ENCODE measurements at regions not wholly inside any gene's neighbourhood (a gene's known extent, or its start where the extent isn't known, plus 50 kb on each side); places are given as distances from the start of the nearest gene placed in this dataset.

GRCh38 chr1:48051466-48052126 is 54.4 kb upstream of the TRABD2B start:
- Histone ChIP-seq H3K4me1 (ENCODE audit: control insufficient read depth in 2 of 2, insufficient read depth in 2 of 2, low read length in 2 of 2) (no peaks in the 10 kb centered on the region), H3K9ac (ENCODE audit: low read length) (no peak overlapping the region), H4K20me1 (ENCODE audit: control insufficient read depth, insufficient read depth, low read length, poor library complexity, severe bottlenecking) (no peaks in the 10 kb centered on the region), H3K9me3 (ENCODE audit: control extremely low read depth in 1 of 3, control insufficient read depth in 2 of 3, insufficient read depth in 1 of 3, low read length in 2 of 3) (no peaks in the 10 kb centered on the region), H3K79me2 (ENCODE audit: control insufficient read depth, insufficient read depth, low read length) (no peaks in the 10 kb centered on the region), H3K27ac (ENCODE audit: low read length in 2 of 2) (no peak overlapping the region), H3K36me3 (replicated peaks in 1 of 2; ENCODE audit: control extremely low read depth in 1 of 2, control insufficient read depth in 1 of 2, extremely low read depth in 1 of 2, insufficient read depth in 2 of 2, low read length in 1 of 2) (no peaks in the 10 kb centered on the region), H3K4me2 (replicated peaks; ENCODE audit: low read depth, low read length, poor library complexity, severe bottlenecking) (no peak overlapping the region), H3K4me3 (ENCODE audit: control extremely low read depth in 1 of 5, extremely low read depth in 1 of 5, insufficient read depth in 1 of 5, low read depth in 2 of 5, low read length in 4 of 5) (no peak overlapping the region), H2AFZ (ENCODE audit: insufficient read depth, low read depth, low read length, poor library complexity, severe bottlenecking) (no peak overlapping the region), H3K27me3 (replicated peaks in 1 of 4; ENCODE audit: control extremely low read depth in 1 of 4, control insufficient read depth in 3 of 4, insufficient read depth in 4 of 4, low read length in 3 of 4) (peaks cover 0 to 5% (median 0%) of the 10 kb centered on the region in 4 experiments)
- H3K9me3 Mint-ChIP-seq (ENCODE audit: insufficient read depth): no peaks in the 10 kb centered on the region
- H3K4me1 Mint-ChIP-seq: no peaks in the 10 kb centered on the region
- TF ChIP-seq CTCF (IDR thresholded peaks at IDR 0.05) (no peak), EZH2 (IDR thresholded peaks at IDR 0.05; ENCODE audit: borderline replicate concordance, insufficient read depth, low read depth, low read length, poor library complexity, severe bottlenecking) (no peak)
- no peak overlapping the region for H3K4me3 Mint-ChIP-seq
- ATAC-seq (ENCODE audit: low read depth) (no peak), DNase-seq (no peak)
- CTCF ChIA-PET: no interaction called here
- peaks cover 19% of the 10 kb centered on the region for H3K27me3 Mint-ChIP-seq
- intact Hi-C loops (cut with micrococcal nuclease): no loop called here
- POLR2A ChIA-PET: no interaction called here
- 33% methylated on average over 1 of the region's 5 CpGs for WGBS (ENCODE audit: insufficient coverage)
- H3K27ac Mint-ChIP-seq: no peak overlapping the region

- H3K27me3 Mint-ChIP-seq: peaks cover 17% of the 10 kb centered on the region
- WGBS (ENCODE audit: insufficient coverage): 81% methylated on average over 3 of the region's 8 CpGs
- no peak overlapping the region for H3K4me3 Mint-ChIP-seq
- ATAC-seq (ENCODE audit: low read depth): no peak
- no peak overlapping the region for H3K9ac ChIP-seq (ENCODE audit: low read length)
- DNase-seq: no peak
- CTCF ChIA-PET: no interaction called here
- H3K9me3 ChIP-seq (ENCODE audit: control extremely low read depth in 1 of 3, control insufficient read depth in 2 of 3, insufficient read depth in 1 of 3, low read length in 2 of 3): no peaks in the 10 kb centered on the region
- no peak overlapping the region for H3K4me3 ChIP-seq (ENCODE audit: control extremely low read depth in 1 of 5, extremely low read depth in 1 of 5, insufficient read depth in 1 of 5, low read depth in 2 of 5, low read length in 4 of 5)
- no peaks in the 10 kb centered on the region for H3K79me2 ChIP-seq (ENCODE audit: control insufficient read depth, insufficient read depth, low read length)
- intact Hi-C loops (cut with micrococcal nuclease): no loop called here
- no peaks in the 10 kb centered on the region for H4K20me1 ChIP-seq (ENCODE audit: control insufficient read depth, insufficient read depth, low read length, poor library complexity, severe bottlenecking)
- TF ChIP-seq CTCF (IDR thresholded peaks at IDR 0.05) (no peak), EZH2 (IDR thresholded peaks at IDR 0.05; ENCODE audit: borderline replicate concordance, insufficient read depth, low read depth, low read length, poor library complexity, severe bottlenecking) (no peak)
- no peak overlapping the region for H2AFZ ChIP-seq (ENCODE audit: insufficient read depth, low read depth, low read length, poor library complexity, severe bottlenecking)
- no peaks in the 10 kb centered on the region for H3K4me1 ChIP-seq (ENCODE audit: control insufficient read depth in 2 of 2, insufficient read depth in 2 of 2, low read length in 2 of 2)
- H3K4me1 Mint-ChIP-seq: no peaks in the 10 kb centered on the region
- POLR2A ChIA-PET: interaction anchor here (0.5 kb wide), 1 partner anchor 397 kb away, joined by 3 read pairs; no protein-coding TSS in a partner anchor
- H3K27ac ChIP-seq (ENCODE audit: low read length in 2 of 2): no peak overlapping the region
- no peak overlapping the region for H3K27ac Mint-ChIP-seq
- H3K4me2 ChIP-seq (replicated peaks; ENCODE audit: low read depth, low read length, poor library complexity, severe bottlenecking): no peak overlapping the region
- H3K36me3 ChIP-seq (replicated peaks in 1 of 2; ENCODE audit: control extremely low read depth in 1 of 2, control insufficient read depth in 1 of 2, extremely low read depth in 1 of 2, insufficient read depth in 2 of 2, low read length in 1 of 2): no peaks in the 10 kb centered on the region
- H3K27me3 ChIP-seq (replicated peaks in 1 of 4; ENCODE audit: control extremely low read depth in 1 of 4, control insufficient read depth in 3 of 4, insufficient read depth in 4 of 4, low read length in 3 of 4): peaks cover 0 to 5% (median 0%) of the 10 kb centered on the region in 4 experiments
- H3K9me3 Mint-ChIP-seq (ENCODE audit: insufficient read depth): no peaks in the 10 kb centered on the region
Observed at GRCh38 chr1:48049823-48050535, 52.8 kb upstream of the TRABD2B start.
